GM12878 (cell line): ENCODE measurements at regions not wholly inside any gene's neighbourhood (a gene's known extent, or its start where the extent isn't known, plus 50 kb on each side); places are given as distances from the start of the nearest gene placed in this dataset.

Experiments
- ATAC-seq: fragments of 200-7000 bp; cut with Tn5 transposase; 3 replicates; pipeline ENCODE4 v1.9.1; 2020; ENCODE audit warnings: mild to moderate bottlenecking, moderate library complexity
- BruUV-seq: library from RNA; stranded (reverse); fragments of 400-500 nt; replicated peaks from 2 replicates; lab custom pipeline; 2021; lab: Mats Ljungman, UMichigan
- CTCF ChIA-PET: fragments of 300-600 bp; sonication (Branson Sonifier 250); formaldehyde crosslinking; extraction: SDS; loops from one replicate; lab custom pipeline; 2021; ENCODE audit warnings: inconsistent platforms; lab: Yijun Ruan, JAX
- POLR2A ChIA-PET: fragments of 350-600 bp; formaldehyde crosslinking; extraction: SDS; loops from one replicate; lab custom pipeline; 2021; ENCODE audit warnings: inconsistent platforms; lab: Charles Lee
- RAD21 ChIA-PET: fragments of 300-600 bp; sonication (Branson Sonifier 250); formaldehyde crosslinking; loops from one replicate; lab custom pipeline; 2023; ENCODE audit warnings: antibody characterized with exemption; ENCODE audit not compliant: unreplicated experiment; lab: Charles Lee
- SMC1A ChIA-PET: fragments of 300-600 bp; sonication (Branson Sonifier 250); formaldehyde crosslinking; loops from one replicate; lab custom pipeline; 2023; ENCODE audit not compliant: unreplicated experiment, uncharacterized antibody; lab: Charles Lee
- DNase-seq: peaks from one replicate; pipeline ENCODE4 v3.0.0-alpha.2; 2011; ENCODE audit warnings: low read depth, low spot score
- FAIRE-seq: peaks from 3 replicates; lab custom pipeline; 2011; peaks lifted over from hg19 to GRCh38; lab: Jason Lieb, UNC
- H2AFZ ChIP-seq: 2 replicates; pipeline ENCODE4 v1.6.0; 2011; ENCODE audit warnings: low read depth, low read length, control low read depth; ENCODE audit not compliant: control insufficient read depth
- H3K27ac ChIP-seq: 2 replicates; pipeline ENCODE4 v1.5.1; 2011; ENCODE audit warnings: control low read depth; ENCODE audit not compliant: control insufficient read depth, insufficient read depth
- H3K27me3 ChIP-seq, 2 experiments: replicated peaks in 1 of 2; 2 replicates each; pipeline versions ENCODE4 v1.6.0 to v1.6.1; 2011; ENCODE audit warnings: low read length in 1 of 2; ENCODE audit not compliant: control insufficient read depth in 2 of 2, insufficient read depth in 2 of 2
- H3K36me3 ChIP-seq, 2 experiments: 2 replicates each; pipeline ENCODE4 v1.5.1; 2011; ENCODE audit warnings: low read length in 1 of 2; ENCODE audit not compliant: control insufficient read depth in 2 of 2, insufficient read depth in 2 of 2
- H3K4me1 ChIP-seq: 2 replicates; pipeline ENCODE4 v1.6.1; 2011; ENCODE audit warnings: mild to moderate bottlenecking, low read length, moderate library complexity, mixed read lengths; ENCODE audit not compliant: control insufficient read depth, insufficient read depth
- H3K4me2 ChIP-seq: 2 replicates; pipeline ENCODE4 v1.6.0; 2011; ENCODE audit warnings: control low read depth; ENCODE audit not compliant: control insufficient read depth, insufficient read depth
- H3K4me3 ChIP-seq: fragments of 200-600 bp; sonication (generic); 2 replicates; pipeline ENCODE4 v1.5.1; 2016
- H3K79me2 ChIP-seq: 2 replicates; pipeline ENCODE4 v1.6.0; 2011; ENCODE audit warnings: low read length; ENCODE audit not compliant: control insufficient read depth, insufficient read depth
- H3K9ac ChIP-seq: 2 replicates; pipeline ENCODE4 v1.8.0; 2011; ENCODE audit warnings: low read length, control low read depth, mixed read lengths; ENCODE audit not compliant: control insufficient read depth, insufficient read depth
- H3K9me3 ChIP-seq: replicated peaks from 3 replicates; pipeline ENCODE4 v1.5.1; 2011; ENCODE audit warnings: mild to moderate bottlenecking, low read length; ENCODE audit not compliant: control insufficient read depth, insufficient read depth
- H4K20me1 ChIP-seq: 2 replicates; pipeline ENCODE4 v1.6.0; 2011; ENCODE audit not compliant: control insufficient read depth, insufficient read depth
- BHLHE40 ChIP-seq, 2 experiments: fragments of 450-650 bp in 1 of 2; IDR thresholded peaks; 2 replicates each; pipeline ENCODE4 v1.6.1; 2011 to 2017; ENCODE audit warnings: low read depth in 2 of 2, borderline replicate concordance in 1 of 2, improper control_type of control experiment in 1 of 2, low read length in 1 of 2, mild to moderate bottlenecking in 1 of 2
- HCFC1 ChIP-seq: fragments of 150-350 bp; IDR thresholded peaks from 2 replicates; pipeline ENCODE4 v1.6.1; 2014; ENCODE audit warnings: low read length
- HDGF ChIP-seq: fragments of 450-650 bp; IDR thresholded peaks from 2 replicates; pipeline ENCODE4 v1.6.1; 2016; ENCODE audit warnings: antibody characterized with exemption
- MTA3 ChIP-seq: IDR thresholded peaks from 2 replicates; pipeline ENCODE4 v1.6.1; 2012; ENCODE audit warnings: low read length, inconsistent platforms, borderline replicate concordance
- PAX5 ChIP-seq: IDR thresholded peaks from 2 replicates; pipeline ENCODE4 v1.6.1; 2011; ENCODE audit warnings: low read depth, low read length, borderline replicate concordance
- PAX8 ChIP-seq: fragments of 450-650 bp; IDR thresholded peaks from 2 replicates; pipeline ENCODE4 v1.6.1; 2017; ENCODE audit warnings: mild to moderate bottlenecking, moderate library complexity
- SIX5 ChIP-seq: IDR thresholded peaks from 2 replicates; pipeline ENCODE4 v1.6.1; 2011; ENCODE audit warnings: mild to moderate bottlenecking, low read depth, low read length, moderate library complexity; ENCODE audit not compliant: severe bottlenecking
- TCF7 ChIP-seq: IDR thresholded peaks from 2 replicates; pipeline ENCODE4 v1.6.1; 2014; ENCODE audit warnings: antibody characterized with exemption, borderline replicate concordance
- WGBS: methylation state at CpG from one replicate; pipeline ENCODE4 v1.1.6; 2016; ENCODE audit warnings: low lambda C conversion rate; ENCODE audit not compliant: insufficient replicate concordance, insufficient coverage; ENCODE audit errors: missing lambda C conversion rate; 5-methylcytosine and 5-hydroxymethylcytosine counted together
- in situ Hi-C: fragments of 300-500 bp; cut with MboI; formaldehyde crosslinking; loops from 9 replicates; pipeline ENCODE4 v1.14.3; 2018; ENCODE audit warnings: mixed read lengths
- intact Hi-C: fragments of 100-400 bp; cut with micrococcal nuclease; formaldehyde crosslinking; loops from one replicate; pipeline ENCODE4 v1.14.2; 2022; ENCODE audit not compliant: unreplicated experiment
- TF ChIP-seq, protein P1 (sequence below): IDR thresholded peaks from 2 replicates; pipeline ENCODE4 v1.6.1; 2011; ENCODE audit warnings: mild to moderate bottlenecking, low read depth, low read length, moderate library complexity; ENCODE audit not compliant: insufficient replicate concordance

DNA sequence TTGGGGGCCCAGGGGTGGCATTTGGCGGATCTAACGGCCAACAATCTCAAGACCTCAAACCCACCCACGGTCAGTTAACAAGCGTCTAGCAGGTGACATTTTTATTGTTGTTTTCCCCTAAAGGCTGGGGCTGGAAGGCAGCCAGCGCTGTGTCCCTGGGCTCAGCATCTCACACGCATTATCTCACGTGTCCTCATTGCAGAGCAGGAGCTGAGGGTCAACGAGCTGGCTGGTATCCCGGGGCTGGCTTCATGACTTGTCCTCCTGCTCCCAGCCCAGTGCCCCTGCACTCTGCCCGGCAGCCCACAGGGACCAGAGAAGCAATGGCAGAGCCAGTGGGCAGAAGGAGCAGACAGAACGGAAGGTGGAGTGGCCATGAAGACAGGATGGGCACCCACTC lies 54.4 kb upstream of the TMEM273 start:
- ATAC-seq (no peak), DNase-seq (no peak)
- Histone ChIP-seq H3K27ac (no peak overlapping the region), H4K20me1 (no peaks in the 10 kb centered on the region)
- in situ Hi-C loops, result no loop called here
- no TSS peak for BruUV-seq
- TF ChIP-seq, protein P1, sequence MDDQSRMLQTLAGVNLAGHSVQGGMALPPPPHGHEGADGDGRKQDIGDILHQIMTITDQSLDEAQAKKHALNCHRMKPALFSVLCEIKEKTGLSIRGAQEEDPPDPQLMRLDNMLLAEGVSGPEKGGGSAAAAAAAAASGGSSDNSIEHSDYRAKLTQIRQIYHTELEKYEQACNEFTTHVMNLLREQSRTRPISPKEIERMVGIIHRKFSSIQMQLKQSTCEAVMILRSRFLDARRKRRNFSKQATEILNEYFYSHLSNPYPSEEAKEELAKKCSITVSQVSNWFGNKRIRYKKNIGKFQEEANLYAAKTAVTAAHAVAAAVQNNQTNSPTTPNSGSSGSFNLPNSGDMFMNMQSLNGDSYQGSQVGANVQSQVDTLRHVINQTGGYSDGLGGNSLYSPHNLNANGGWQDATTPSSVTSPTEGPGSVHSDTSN, result no peak
- TF ChIP-seq BHLHE40 (IDR thresholded peaks at IDR 0.05; ENCODE audit: borderline replicate concordance in 1 of 2, low read depth in 2 of 2, low read length in 1 of 2), result no peak
- no peak for TF ChIP-seq HDGF
- no peak for TF ChIP-seq MTA3
- no peak for TF ChIP-seq SIX5
- no peak for TF ChIP-seq HCFC1
- no peak for TF ChIP-seq PAX8
- TF ChIP-seq TCF7, result no peak
- TF ChIP-seq, all 136 proteins: peak for 0
- POLR2A ChIA-PET, result no interaction called here
- RAD21 ChIA-PET, result no interaction called here
- Histone ChIP-seq H3K4me2 (no peak overlapping the region), H3K4me1 (no peaks in the 10 kb centered on the region), H2AFZ (no peak overlapping the region), H3K36me3 (no peaks in the 10 kb centered on the region), H3K4me3 (no peak overlapping the region), H3K27me3 (peaks cover 0 to 2% of the 10 kb centered on the region in 2 experiments; a peak in 1 of 4 replicates), H3K9me3 (no peaks in the 10 kb centered on the region), H3K9ac (no peak overlapping the region), H3K79me2 (no peaks in the 10 kb centered on the region)
- 43% methylated on average over 11 of the region's 11 CpGs for WGBS
- CTCF ChIA-PET, result interaction anchor here (0.6 kb wide), 1 partner anchor 38 kb away, joined by 3 read pairs; no protein-coding TSS in a partner anchor
- SMC1A ChIA-PET, result no interaction called here
- intact Hi-C loops, result no loop called here
- FAIRE-seq, result no peak

- no peak for TF ChIP-seq PAX5
- no TSS peak for BruUV-seq
- SMC1A ChIA-PET, result no interaction called here
These were observed 53.2 kb upstream of the TMEM273 start for GRCh38 chr10:49241385-49241784.

More at GRCh38 chr10:49241385-49241784, 53.2 kb upstream of the TMEM273 start:
- no peak for DNase-seq
- in situ Hi-C loops (no loop called here), intact Hi-C loops (no loop called here)
- Histone ChIP-seq H3K36me3 (no peaks in the 10 kb centered on the region), H3K27me3 (peaks cover 0 to 2% of the 10 kb centered on the region in 2 experiments; a peak in 1 of 4 replicates), H3K79me2 (no peaks in the 10 kb centered on the region), H3K4me1 (no peaks in the 10 kb centered on the region), H2AFZ (no peak overlapping the region), H3K9me3 (no peaks in the 10 kb centered on the region), H3K4me2 (no peak overlapping the region), H3K27ac (no peak overlapping the region), H3K9ac (no peak overlapping the region), H4K20me1 (no peaks in the 10 kb centered on the region), H3K4me3 (no peak overlapping the region)
- CTCF ChIA-PET, result no interaction called here
- 36% methylated on average over 2 of the region's 2 CpGs for WGBS
- no peak for FAIRE-seq
- RAD21 ChIA-PET, result no interaction called here
- POLR2A ChIA-PET, result no interaction called here
- ATAC-seq, result no peak
